Duodenal mucosa (tissue), 2 donors: ENCODE measurements at regions not wholly inside any gene's neighbourhood (a gene's known extent, or its start where the extent isn't known, plus 50 kb on each side); places are given as distances from the start of the nearest gene placed in this dataset.

Experiments
- H3K27ac ChIP-seq: one replicate; pipeline ENCODE4 v1.7.0; 2013; ENCODE audit warnings: low read depth, low read length
- H3K27me3 ChIP-seq, 2 donors: one replicate each; pipeline ENCODE4 v1.7.0; 2013; ENCODE audit warnings: low read length in 2 of 2, control low read depth in 1 of 2; ENCODE audit not compliant: insufficient read depth in 2 of 2, control insufficient read depth in 1 of 2
- H3K36me3 ChIP-seq, 2 donors: one replicate each; pipeline ENCODE4 v1.7.0; 2013; ENCODE audit warnings: low read length in 2 of 2, control low read depth in 1 of 2; ENCODE audit not compliant: insufficient read depth in 2 of 2, control insufficient read depth in 1 of 2
- H3K4me1 ChIP-seq, 2 donors: one replicate each; pipeline ENCODE4 v1.7.0; 2013; ENCODE audit warnings: low read length in 2 of 2, control low read depth in 1 of 2; ENCODE audit not compliant: insufficient read depth in 2 of 2, control insufficient read depth in 1 of 2
- H3K4me3 ChIP-seq, 2 donors: one replicate each; pipeline ENCODE4 v1.7.0; 2013; ENCODE audit warnings: low read length in 2 of 2, low read depth in 1 of 2
- H3K9ac ChIP-seq, 2 donors: one replicate each; pipeline ENCODE4 v1.7.0; 2013; ENCODE audit warnings: low read length in 2 of 2, low read depth in 1 of 2
- H3K9me3 ChIP-seq, 2 donors: one replicate each; pipeline ENCODE4 v1.7.0; 2013; ENCODE audit warnings: low read length in 2 of 2, control low read depth in 1 of 2; ENCODE audit not compliant: control insufficient read depth in 1 of 2

GRCh38 chr11:71106671-71107070, 145.7 kb downstream of the SHANK2 start:
- Histone ChIP-seq H3K27ac (no peak overlapping the region), H3K27me3 (no peaks in the 10 kb centered on the region), H3K4me1 (no peaks in the 10 kb centered on the region), H3K4me3 (no peak overlapping the region), H3K36me3 (peaks cover 7 to 22% of the 10 kb centered on the region in 2 donors), H3K9ac (no peak overlapping the region), H3K9me3 (no peaks in the 10 kb centered on the region)

- no peaks in the 10 kb centered on the region for H3K27me3 ChIP-seq
- no peak overlapping the region for H3K4me3 ChIP-seq
- H3K4me1 ChIP-seq = no peaks in the 10 kb centered on the region
- H3K9ac ChIP-seq = no peak overlapping the region
- H3K36me3 ChIP-seq = peaks cover 4 to 7% of the 10 kb centered on the region in 2 donors
- H3K9me3 ChIP-seq = no peaks in the 10 kb centered on the region
- no peak overlapping the region for H3K27ac ChIP-seq
Measured at GRCh38 chr11:71103266-71103665, 149.1 kb downstream of the SHANK2 start.

GRCh38 chr11:71102251-71102995, 150.0 kb downstream of the SHANK2 start:
- no peaks in the 10 kb centered on the region for H3K4me1 ChIP-seq
- H3K27me3 ChIP-seq = no peaks in the 10 kb centered on the region
- H3K27ac ChIP-seq = no peak overlapping the region
- H3K36me3 ChIP-seq = peaks cover 0 to 12% of the 10 kb centered on the region in 2 donors
- H3K9me3 ChIP-seq = no peaks in the 10 kb centered on the region
- no peak overlapping the region for H3K9ac ChIP-seq
- no peak overlapping the region for H3K4me3 ChIP-seq

GRCh38 chr11:71101606-71102005, 150.8 kb downstream of the SHANK2 start:
- no peaks in the 10 kb centered on the region for H3K4me1 ChIP-seq
- H3K9ac ChIP-seq = no peak overlapping the region
- H3K9me3 ChIP-seq = no peaks in the 10 kb centered on the region
- H3K36me3 ChIP-seq = peaks cover 0 to 12% of the 10 kb centered on the region in 2 donors
- no peaks in the 10 kb centered on the region for H3K27me3 ChIP-seq
- H3K4me3 ChIP-seq = no peak overlapping the region
- H3K27ac ChIP-seq = no peak overlapping the region

GRCh38 chr11:71101046-71101445, 151.3 kb downstream of the SHANK2 start:
- peaks cover 0 to 12% of the 10 kb centered on the region in 2 donors for H3K36me3 ChIP-seq
- no peak overlapping the region for H3K9ac ChIP-seq
- H3K4me3 ChIP-seq = no peak overlapping the region
- no peaks in the 10 kb centered on the region for H3K27me3 ChIP-seq
- H3K9me3 ChIP-seq = no peaks in the 10 kb centered on the region
- H3K27ac ChIP-seq = no peak overlapping the region
- H3K4me1 ChIP-seq = no peaks in the 10 kb centered on the region

GRCh38 chr11:71098776-71099175, 153.6 kb downstream of the SHANK2 start:
- Histone ChIP-seq H3K27ac (no peak overlapping the region), H3K27me3 (no peaks in the 10 kb centered on the region), H3K4me3 (no peak overlapping the region)

GRCh38 chr11:71097506-71098240, 154.7 kb downstream of the SHANK2 start:
- Histone ChIP-seq H3K9ac (no peak overlapping the region), H3K4me3 (no peak overlapping the region), H3K4me1 (no peaks in the 10 kb centered on the region), H3K27ac (no peak overlapping the region), H3K36me3 (peaks cover 0 to 11% of the 10 kb centered on the region in 2 donors), H3K27me3 (no peaks in the 10 kb centered on the region), H3K9me3 (no peaks in the 10 kb centered on the region)

More at GRCh38 chr11:71098776-71099175, 153.6 kb downstream of the SHANK2 start:
- H3K4me1 ChIP-seq = no peaks in the 10 kb centered on the region
- H3K9me3 ChIP-seq = no peaks in the 10 kb centered on the region
- H3K36me3 ChIP-seq = peaks cover 0 to 8% of the 10 kb centered on the region in 2 donors
- H3K9ac ChIP-seq = no peak overlapping the region

- H3K4me1 ChIP-seq = no peaks in the 10 kb centered on the region
- no peaks in the 10 kb centered on the region for H3K9me3 ChIP-seq
- H3K27me3 ChIP-seq = no peaks in the 10 kb centered on the region
Measured at GRCh38 chr11:71096751-71097388, 155.5 kb downstream of the SHANK2 start.

GRCh38 chr11:71095294-71095850, 157.0 kb downstream of the SHANK2 start:
- Histone ChIP-seq H3K4me1 (no peaks in the 10 kb centered on the region), H3K27me3 (no peaks in the 10 kb centered on the region), H3K9ac (no peak overlapping the region), H3K27ac (no peak overlapping the region), H3K9me3 (no peaks in the 10 kb centered on the region), H3K4me3 (no peak overlapping the region), H3K36me3 (peaks cover 6 to 20% of the 10 kb centered on the region in 2 donors)

More at GRCh38 chr11:71096751-71097388, 155.5 kb downstream of the SHANK2 start:
- H3K4me3 ChIP-seq = no peak overlapping the region
- peaks cover 4 to 15% of the 10 kb centered on the region in 2 donors for H3K36me3 ChIP-seq
- no peak overlapping the region for H3K9ac ChIP-seq
- no peak overlapping the region for H3K27ac ChIP-seq
